HL-60 (cell line): ENCODE measurements at regions not wholly inside any gene's neighbourhood (a gene's known extent, or its start where the extent isn't known, plus 50 kb on each side); places are given as distances from the start of the nearest gene placed in this dataset.

Source experiments
- DNase-seq, 2 experiments: peaks; one replicate each; pipeline ENCODE4 v3.0.0-alpha.2; 2010 to 2020; ENCODE audit warnings: low read depth in 1 of 2, low spot score in 1 of 2
- H3K27ac ChIP-seq: fragments of 250-450 bp; sonication (Bioruptor Pico); replicated peaks from 2 replicates; pipeline ENCODE4 v1.5.1; 2020; ENCODE audit warnings: mild to moderate bottlenecking, moderate library complexity
- H3K27me3 ChIP-seq: fragments of 250-450 bp; sonication (Bioruptor Pico); 2 replicates; pipeline ENCODE4 v1.5.1; 2021; ENCODE audit warnings: mild to moderate bottlenecking, moderate library complexity; ENCODE audit not compliant: insufficient read depth, poor library complexity, severe bottlenecking
- H3K4me3 ChIP-seq: replicated peaks from 2 replicates; pipeline ENCODE4 v1.5.1; 2011; ENCODE audit warnings: mild to moderate bottlenecking, control low read depth, low read length; ENCODE audit not compliant: insufficient read depth
- GABPA ChIP-seq: IDR thresholded peaks from 2 replicates; pipeline ENCODE4 v1.6.1; 2012; ENCODE audit warnings: low read depth
- POLR2AphosphoS5 ChIP-seq: IDR thresholded peaks from 2 replicates; pipeline ENCODE4 v1.6.1; 2012; ENCODE audit warnings: low read depth
- REST ChIP-seq: IDR thresholded peaks from 2 replicates; pipeline ENCODE4 v1.6.1; 2012; ENCODE audit warnings: low read depth; ENCODE audit not compliant: insufficient replicate concordance
- SPI1 ChIP-seq: IDR thresholded peaks from 2 replicates; pipeline ENCODE4 v1.6.1; 2012; ENCODE audit warnings: low read depth, mild to moderate bottlenecking, borderline replicate concordance
- TF ChIP-seq, protein P1 (sequence below): IDR thresholded peaks from one replicate; pipeline ENCODE4 v1.5.1; 2011; ENCODE audit warnings: low read length, control low read depth, inconsistent platforms; ENCODE audit not compliant: insufficient read depth

GRCh38 chr5:44022622-44023021 lies 366.6 kb downstream of the FGF10 start:
- Histone ChIP-seq H3K27ac (no peak overlapping the region), H3K27me3 (no peaks in the 10 kb centered on the region), H3K4me3 (no peak overlapping the region)
- no peak for TF ChIP-seq SPI1
- TF ChIP-seq, protein P1, sequence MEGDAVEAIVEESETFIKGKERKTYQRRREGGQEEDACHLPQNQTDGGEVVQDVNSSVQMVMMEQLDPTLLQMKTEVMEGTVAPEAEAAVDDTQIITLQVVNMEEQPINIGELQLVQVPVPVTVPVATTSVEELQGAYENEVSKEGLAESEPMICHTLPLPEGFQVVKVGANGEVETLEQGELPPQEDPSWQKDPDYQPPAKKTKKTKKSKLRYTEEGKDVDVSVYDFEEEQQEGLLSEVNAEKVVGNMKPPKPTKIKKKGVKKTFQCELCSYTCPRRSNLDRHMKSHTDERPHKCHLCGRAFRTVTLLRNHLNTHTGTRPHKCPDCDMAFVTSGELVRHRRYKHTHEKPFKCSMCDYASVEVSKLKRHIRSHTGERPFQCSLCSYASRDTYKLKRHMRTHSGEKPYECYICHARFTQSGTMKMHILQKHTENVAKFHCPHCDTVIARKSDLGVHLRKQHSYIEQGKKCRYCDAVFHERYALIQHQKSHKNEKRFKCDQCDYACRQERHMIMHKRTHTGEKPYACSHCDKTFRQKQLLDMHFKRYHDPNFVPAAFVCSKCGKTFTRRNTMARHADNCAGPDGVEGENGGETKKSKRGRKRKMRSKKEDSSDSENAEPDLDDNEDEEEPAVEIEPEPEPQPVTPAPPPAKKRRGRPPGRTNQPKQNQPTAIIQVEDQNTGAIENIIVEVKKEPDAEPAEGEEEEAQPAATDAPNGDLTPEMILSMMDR: no peak
- no peak for TF ChIP-seq REST
- no peak for TF ChIP-seq POLR2AphosphoS5
- TF ChIP-seq GABPA: no peak
- no peak for DNase-seq

GRCh38 chr5:44011518-44011917 lies 377.7 kb downstream of the FGF10 start:
- TF ChIP-seq SPI1 (no peak), GABPA (no peak), REST (no peak), POLR2AphosphoS5 (no peak)
- TF ChIP-seq, protein P1: no peak
- no peak overlapping the region for H3K27ac ChIP-seq
- no peaks in the 10 kb centered on the region for H3K27me3 ChIP-seq
- no peak for DNase-seq
- no peak overlapping the region for H3K4me3 ChIP-seq

- no peaks in the 10 kb centered on the region for H3K27me3 ChIP-seq
- no peak overlapping the region for H3K27ac ChIP-seq
- no peak for DNase-seq
- TF ChIP-seq SPI1 (no peak), REST (no peak), GABPA (no peak), POLR2AphosphoS5 (no peak)
- TF ChIP-seq, protein P1: no peak
- H3K4me3 ChIP-seq: no peak overlapping the region
Observed at GRCh38 chr5:44002381-44002901, 386.8 kb downstream of the FGF10 start.
